Prostate gland (tissue), 2 donors: ENCODE measurements at regions not wholly inside any gene's neighbourhood (a gene's known extent, or its start where the extent isn't known, plus 50 kb on each side); places are given as distances from the start of the nearest gene placed in this dataset.

Source experiments
- DNase-seq: peaks from one replicate; pipeline ENCODE4 v3.0.0-alpha.2; 2019; ENCODE audit warnings: low spot score
- H3K27ac ChIP-seq, 2 donors: fragments of 200-600 bp; sonication (generic); 2 replicates each; pipeline ENCODE4 v1.5.1; 2017 to 2019
- H3K27me3 ChIP-seq: fragments of 200-600 bp; sonication (generic); replicated peaks from 2 replicates; pipeline ENCODE4 v1.5.1; 2019; ENCODE audit not compliant: insufficient read depth
- H3K36me3 ChIP-seq, 2 donors: fragments of 200-600 bp; sonication (generic); 1 replicate in 1 of 2; 2 replicates in 1 of 2; pipeline versions ENCODE4 v1.5.1 to v1.8.1; 2017 to 2019
- H3K4me1 ChIP-seq: fragments of 200-600 bp; sonication (generic); replicated peaks from 2 replicates; pipeline ENCODE4 v1.5.1; 2019
- H3K4me3 ChIP-seq, 2 donors: fragments of 200-600 bp; sonication (generic); 2 replicates each; pipeline ENCODE4 v1.5.1; 2017 to 2019
- H3K9me3 ChIP-seq: fragments of 200-600 bp; sonication (generic); 2 replicates; pipeline ENCODE4 v1.5.1; 2017
- POLR2A ChIP-seq: fragments of 450-650 bp; IDR thresholded peaks from one replicate; pipeline ENCODE4 v1.6.1; 2016; ENCODE audit warnings: antibody characterized with exemption, mild to moderate bottlenecking
- POLR2AphosphoS5 ChIP-seq: sonication (generic); formaldehyde crosslinking; IDR thresholded peaks from one replicate; pipeline ENCODE4 v1.6.1; 2017; ENCODE audit warnings: antibody characterized with exemption
- WGBS: methylation state at CpG from one replicate; pipeline ENCODE4 v1.1.5; 2018; 5-methylcytosine and 5-hydroxymethylcytosine counted together
- intact Hi-C: fragments of 100-400 bp; cut with DNase I; formaldehyde crosslinking; loops from one replicate; pipeline ENCODE4 v1.14.2; 2022
- TF ChIP-seq, protein P1 (sequence below), 4 experiments: fragments of 200-600 bp in 2 of 4; fragments of 450-650 bp in 2 of 4; sonication (generic) in 2 of 4; IDR thresholded peaks; 1 replicate in 3 of 4; 2 replicates in 1 of 4; pipeline ENCODE4 v1.5.1; 2016 to 2019; ENCODE audit warnings: antibody characterized with exemption in 4 of 4, mild to moderate bottlenecking in 2 of 4, moderate library complexity in 2 of 4

DNA sequence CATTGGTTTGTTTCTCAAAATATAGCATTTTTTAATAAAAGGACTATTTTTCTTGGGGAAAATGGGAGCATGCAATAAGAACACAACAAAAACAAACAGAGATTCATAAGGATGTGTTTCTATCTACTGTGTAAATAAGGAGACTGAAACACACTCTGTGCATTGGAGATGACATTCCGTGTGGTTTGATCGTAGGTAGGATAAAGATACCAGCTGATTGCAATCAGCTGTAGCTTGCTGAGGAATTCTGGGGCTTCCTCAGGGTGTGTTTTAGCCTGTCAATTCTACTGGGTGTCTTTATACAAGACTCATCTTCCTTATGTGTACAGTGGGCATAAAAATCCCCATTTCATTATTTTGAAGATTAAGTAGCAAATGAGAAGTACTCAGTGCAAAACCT, 591.6 kb downstream of the DSC3 start:
- H3K27me3 ChIP-seq: no peaks in the 10 kb centered on the region
- 31% methylated on average over 2 of the region's 2 CpGs for WGBS
- TF ChIP-seq POLR2AphosphoS5 (no peak), POLR2A (no peak)
- TF ChIP-seq, protein P1, sequence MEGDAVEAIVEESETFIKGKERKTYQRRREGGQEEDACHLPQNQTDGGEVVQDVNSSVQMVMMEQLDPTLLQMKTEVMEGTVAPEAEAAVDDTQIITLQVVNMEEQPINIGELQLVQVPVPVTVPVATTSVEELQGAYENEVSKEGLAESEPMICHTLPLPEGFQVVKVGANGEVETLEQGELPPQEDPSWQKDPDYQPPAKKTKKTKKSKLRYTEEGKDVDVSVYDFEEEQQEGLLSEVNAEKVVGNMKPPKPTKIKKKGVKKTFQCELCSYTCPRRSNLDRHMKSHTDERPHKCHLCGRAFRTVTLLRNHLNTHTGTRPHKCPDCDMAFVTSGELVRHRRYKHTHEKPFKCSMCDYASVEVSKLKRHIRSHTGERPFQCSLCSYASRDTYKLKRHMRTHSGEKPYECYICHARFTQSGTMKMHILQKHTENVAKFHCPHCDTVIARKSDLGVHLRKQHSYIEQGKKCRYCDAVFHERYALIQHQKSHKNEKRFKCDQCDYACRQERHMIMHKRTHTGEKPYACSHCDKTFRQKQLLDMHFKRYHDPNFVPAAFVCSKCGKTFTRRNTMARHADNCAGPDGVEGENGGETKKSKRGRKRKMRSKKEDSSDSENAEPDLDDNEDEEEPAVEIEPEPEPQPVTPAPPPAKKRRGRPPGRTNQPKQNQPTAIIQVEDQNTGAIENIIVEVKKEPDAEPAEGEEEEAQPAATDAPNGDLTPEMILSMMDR (IDR thresholded peaks at IDR 0.05): no peak
- DNase-seq: no peak
- H3K9me3 ChIP-seq: no peaks in the 10 kb centered on the region
- no peaks in the 10 kb centered on the region for H3K4me1 ChIP-seq
- H3K27ac ChIP-seq: no peak overlapping the region
- no peak overlapping the region for H3K4me3 ChIP-seq
- intact Hi-C loops: no loop called here
- H3K36me3 ChIP-seq: no peaks in the 10 kb centered on the region

DNA sequence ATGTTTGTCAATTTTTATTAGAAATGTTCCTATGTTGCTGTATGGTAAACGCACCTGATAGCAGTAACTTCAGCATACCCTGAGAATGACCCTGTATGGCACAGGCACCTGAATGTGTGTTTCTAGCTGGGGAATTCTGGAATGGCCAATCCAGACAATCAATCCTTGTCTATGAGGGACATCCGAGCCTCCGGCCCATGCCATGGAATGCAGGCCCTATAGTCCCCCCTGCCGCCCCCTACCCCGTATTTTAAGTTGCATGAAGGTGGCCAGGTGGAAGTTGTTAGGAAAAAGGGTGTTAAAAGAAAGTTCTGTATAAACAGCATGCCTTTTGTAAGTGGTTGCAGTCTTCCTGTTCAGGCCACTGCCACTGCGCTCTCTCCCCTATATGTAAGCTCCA, 595.9 kb downstream of the DSC3 start:
- no peaks in the 10 kb centered on the region for H3K9me3 ChIP-seq
- no peak for DNase-seq
- WGBS: 51% methylated on average over 6 of the region's 6 CpGs
- no peak overlapping the region for H3K4me3 ChIP-seq
- H3K4me1 ChIP-seq: no peaks in the 10 kb centered on the region
- intact Hi-C loops: no loop called here
- no peak for TF ChIP-seq POLR2A
- H3K27ac ChIP-seq: no peak overlapping the region
- no peaks in the 10 kb centered on the region for H3K27me3 ChIP-seq
- no peaks in the 10 kb centered on the region for H3K36me3 ChIP-seq

DNA sequence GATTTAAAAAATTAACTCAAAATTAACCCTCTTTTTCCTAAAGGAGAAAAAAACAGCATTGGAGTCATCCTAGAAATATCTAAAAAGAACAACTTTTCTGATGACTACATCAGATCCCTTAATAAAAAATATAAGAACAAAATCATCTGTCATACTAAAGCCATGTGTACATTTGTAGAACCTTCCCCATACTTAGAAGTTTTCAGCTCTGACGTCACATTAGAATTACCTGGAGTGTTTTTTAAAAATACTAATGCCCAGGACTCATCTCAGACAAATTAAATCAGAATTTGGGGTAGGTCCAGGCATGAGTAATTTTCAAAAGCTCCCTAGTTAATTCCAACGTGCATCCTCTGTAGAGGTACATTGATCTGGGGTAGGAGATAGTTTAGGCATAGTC, 598.0 kb downstream of the DSC3 start:
- Histone ChIP-seq H3K27ac (no peak overlapping the region), H3K27me3 (no peaks in the 10 kb centered on the region), H3K4me3 (no peak overlapping the region), H3K4me1 (no peaks in the 10 kb centered on the region), H3K36me3 (no peaks in the 10 kb centered on the region), H3K9me3 (no peaks in the 10 kb centered on the region)
- intact Hi-C loops: no loop called here
- DNase-seq: no peak
- TF ChIP-seq, protein P1 (IDR thresholded peaks at IDR 0.05): no peak
- TF ChIP-seq POLR2AphosphoS5: no peak
- TF ChIP-seq POLR2A: no peak
- WGBS: 72% methylated on average over 2 of the region's 2 CpGs

DNA sequence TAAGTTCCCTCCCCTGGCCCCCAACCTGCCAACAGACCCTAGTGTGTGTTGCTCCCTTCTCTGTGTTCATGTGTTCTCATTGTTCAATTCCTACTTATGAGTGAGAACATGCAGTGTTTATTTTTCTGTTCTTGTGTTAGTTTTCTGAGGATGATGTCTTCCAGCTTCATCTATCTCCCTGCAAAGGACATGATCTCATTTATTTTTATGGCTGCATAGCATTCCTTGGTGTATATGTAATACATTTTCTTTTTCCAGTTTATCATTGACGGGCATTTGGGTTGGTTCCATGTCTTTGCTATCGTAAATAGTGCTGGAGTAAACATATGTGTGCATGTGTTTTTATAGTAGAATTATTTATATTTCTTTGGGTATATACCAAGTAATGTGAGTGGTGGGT, 602.2 kb downstream of the DSC3 start:
- Histone ChIP-seq H3K4me3 (no peak overlapping the region), H3K27me3 (no peaks in the 10 kb centered on the region), H3K27ac (no peak overlapping the region), H3K4me1 (no peaks in the 10 kb centered on the region), H3K36me3 (no peaks in the 10 kb centered on the region), H3K9me3 (no peaks in the 10 kb centered on the region)
- intact Hi-C loops: no loop called here
- TF ChIP-seq POLR2AphosphoS5 (no peak), POLR2A (no peak)
- TF ChIP-seq, protein P1 (IDR thresholded peaks at IDR 0.05): no peak
- DNase-seq: no peak
- 49% methylated on average over 2 of the region's 2 CpGs for WGBS

DNA sequence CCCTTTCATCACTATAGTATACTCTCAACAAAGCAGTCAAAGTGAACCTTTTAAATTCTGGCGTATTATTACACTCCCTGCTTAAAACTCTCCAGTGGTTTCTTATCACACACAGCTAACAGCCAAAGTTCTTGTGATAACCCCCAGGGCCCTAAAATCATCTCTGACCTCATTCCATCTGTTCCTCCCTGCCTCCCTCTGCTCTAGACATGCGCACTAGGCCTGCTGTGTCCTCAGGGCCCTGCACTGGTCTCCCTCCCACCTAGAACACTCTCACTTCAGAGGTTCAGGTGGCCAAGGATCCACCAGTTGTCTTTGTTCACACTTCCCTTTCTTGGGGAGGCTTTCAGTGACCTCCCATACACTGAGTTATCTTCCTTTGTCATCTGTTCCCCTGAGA, 603.4 kb downstream of the DSC3 start:
- no peak for TF ChIP-seq POLR2A
- TF ChIP-seq, protein P1 (IDR thresholded peaks at IDR 0.05): no peak
- no peak for TF ChIP-seq POLR2AphosphoS5
- Histone ChIP-seq H3K36me3 (no peaks in the 10 kb centered on the region), H3K9me3 (no peaks in the 10 kb centered on the region), H3K27me3 (no peaks in the 10 kb centered on the region), H3K4me3 (no peak overlapping the region), H3K4me1 (no peaks in the 10 kb centered on the region), H3K27ac (no peak overlapping the region)
- DNase-seq: no peak
- WGBS: 93% methylated on average over 2 of the region's 2 CpGs
- intact Hi-C loops: no loop called here
